ENCODE measurements at regions not wholly inside any gene's neighbourhood (a gene's known extent, or its start where the extent isn't known, plus 50 kb on each side); places are given as distances from the start of the nearest gene placed in this dataset.

GRCh38 chr2:20521682-20522189, 74.9 kb downstream of the RHOB start:
- TF ChIP-seq CTCF (IDR thresholded peaks at IDR 0.05; ENCODE audit: control extremely low read depth, extremely low read depth, low read depth, missing control alignments) = no peak
- CTCF ChIA-PET = interaction anchor here (1.0 to 1.8 kb wide), 2 partner anchors 44 to 110 kb away, joined by 3 to 4 read pairs; no protein-coding TSS in a partner anchor
- DNase-seq (ENCODE audit: extremely low spot score) = no peak
- POLR2A ChIA-PET = interaction anchor here (5.9 kb wide), 1 partner anchor 74 kb away, joined by 56 read pairs; the partner anchor contains the start of gene RHOB

- POLR2A ChIA-PET = interaction anchor here (5.9 kb wide), 1 partner anchor 75 kb away, joined by 56 read pairs; the partner anchor contains the start of gene RHOB
- TF ChIP-seq CTCF (IDR thresholded peaks at IDR 0.05; ENCODE audit: control extremely low read depth, extremely low read depth, low read depth, missing control alignments) = no peak
- no peak for DNase-seq (ENCODE audit: extremely low spot score)
- CTCF ChIA-PET = interaction anchor here (0.6 to 4.2 kb wide), 6 partner anchors 14 to 128 kb away, joined by 3 to 24 read pairs (median 4); partner anchors contain the start of gene HS1BP3
Observed at GRCh38 chr2:20523073-20523798, 76.4 kb downstream of the RHOB start.

GRCh38 chr2:20523799-20524187, 76.9 kb downstream of the RHOB start:
- ChIA-PET POLR2A (interaction anchor here (0.5 to 5.9 kb wide), 2 partner anchors 13 to 76 kb away, joined by 3 to 56 read pairs; partner anchors contain the start of gene RHOB), CTCF (interaction anchor here (0.6 to 4.2 kb wide), 11 partner anchors 15 to 127 kb away, joined by 3 to 24 read pairs (median 4); partner anchors contain the start of genes HS1BP3 and RHOB)
- DNase-seq (ENCODE audit: extremely low spot score) = no peak
- TF ChIP-seq CTCF (IDR thresholded peaks at IDR 0.05; ENCODE audit: control extremely low read depth, extremely low read depth, low read depth, missing control alignments) = no peak

GRCh38 chr2:20524412-20525040, 77.7 kb downstream of the RHOB start:
- POLR2A ChIA-PET = interaction anchor here (0.5 to 5.9 kb wide), 3 partner anchors 13 to 76 kb away, joined by 3 to 56 read pairs (median 4); partner anchors contain the start of gene RHOB
- no peak for TF ChIP-seq CTCF (IDR thresholded peaks at IDR 0.05; ENCODE audit: control extremely low read depth, extremely low read depth, low read depth, missing control alignments)
- peak; percentile 65 for DNase-seq (ENCODE audit: extremely low spot score)
- CTCF ChIA-PET = interaction anchor here (0.8 to 4.2 kb wide), 17 partner anchors 14 to 127 kb away, joined by 3 to 24 read pairs (median 4); partner anchors contain the start of gene RHOB

- peak; percentile 13 for TF ChIP-seq CTCF (IDR thresholded peaks at IDR 0.05; ENCODE audit: control extremely low read depth, extremely low read depth, low read depth, missing control alignments)
- DNase-seq (ENCODE audit: extremely low spot score) = peak; percentile 81
- ChIA-PET POLR2A (interaction anchor here (1.5 to 5.9 kb wide), 2 partner anchors 13 to 77 kb away, joined by 4 to 56 read pairs; partner anchors contain the start of gene RHOB), CTCF (interaction anchor here (0.8 to 4.2 kb wide), 20 partner anchors 9 to 126 kb away, joined by 3 to 24 read pairs (median 4); partner anchors contain the start of gene RHOB)
Observed at GRCh38 chr2:20525041-20526035, 78.5 kb downstream of the RHOB start.
